ENCODE measurements at regions not wholly inside any gene's neighbourhood (a gene's known extent, or its start where the extent isn't known, plus 50 kb on each side); places are given as distances from the start of the nearest gene placed in this dataset.
A peak's percentile ranks its signal among the peaks of the same experiment; 100 is the strongest.

- no peak overlapping the region for H3K27ac ChIP-seq (ENCODE audit: extremely low read length, insufficient read depth, low read length)
- in situ Hi-C loops (cut with HindIII; ENCODE audit: extremely low pct_ligation_motif_present, low pct_unique_long_range_greater_than_20kb), result no loop called here
- WGBS (ENCODE audit: low lambda C conversion rate), result 33% methylated on average over 1 of the region's 1 CpG
Observed at GRCh38 chr4:12534684-12535083, 949.5 kb downstream of the RAB28 start.

More at GRCh38 chr4:12534684-12535083, 949.5 kb downstream of the RAB28 start:
- no peak overlapping the region for H3K4me3 ChIP-seq (replicated peaks in 1 of 3; ENCODE audit: insufficient read depth in 1 of 3, low read depth in 2 of 3, low read length in 3 of 3)
- no peaks in the 10 kb centered on the region for H4K20me1 ChIP-seq (ENCODE audit: insufficient read depth, low read length)
- FAIRE-seq (no peak), DNase-seq (ENCODE audit: low spot score) (no peak), ATAC-seq (no peak)
- no TSS peak for BruUV-seq (replicated peaks)
- intact Hi-C loops (cut with micrococcal nuclease; ENCODE audit: unreplicated experiment), result no loop called here
- H3K79me2 ChIP-seq (ENCODE audit: insufficient read depth, low read length), result no peaks in the 10 kb centered on the region
- no peak overlapping the region for H3K9ac ChIP-seq (ENCODE audit: insufficient read depth, low read depth, low read length)
- H3K36me3 ChIP-seq (replicated peaks in 1 of 2; ENCODE audit: control insufficient read depth in 1 of 2, insufficient read depth in 2 of 2, low read length in 2 of 2), result no peaks in the 10 kb centered on the region
- no peak overlapping the region for H3K4me2 ChIP-seq (ENCODE audit: low read depth, low read length)
- no peak overlapping the region for H2AFZ ChIP-seq (ENCODE audit: low read length)
- POLR2A ChIA-PET, result no interaction called here
- H3K9me3 ChIP-seq (ENCODE audit: low read length), result 0 out of 2 replicates have a peak, but pooled peaks cover 4% of the 10 kb centered on the region
- no peaks in the 10 kb centered on the region; a peak in 1 of 5 replicates for H3K27me3 ChIP-seq (ENCODE audit: control insufficient read depth in 1 of 2, insufficient read depth in 2 of 2, low read length in 2 of 2)
- CTCF ChIA-PET (ENCODE audit: low intra/inter-chr PET ratio, low total read pairs), result no interaction called here
- TF ChIP-seq, protein P1, sequence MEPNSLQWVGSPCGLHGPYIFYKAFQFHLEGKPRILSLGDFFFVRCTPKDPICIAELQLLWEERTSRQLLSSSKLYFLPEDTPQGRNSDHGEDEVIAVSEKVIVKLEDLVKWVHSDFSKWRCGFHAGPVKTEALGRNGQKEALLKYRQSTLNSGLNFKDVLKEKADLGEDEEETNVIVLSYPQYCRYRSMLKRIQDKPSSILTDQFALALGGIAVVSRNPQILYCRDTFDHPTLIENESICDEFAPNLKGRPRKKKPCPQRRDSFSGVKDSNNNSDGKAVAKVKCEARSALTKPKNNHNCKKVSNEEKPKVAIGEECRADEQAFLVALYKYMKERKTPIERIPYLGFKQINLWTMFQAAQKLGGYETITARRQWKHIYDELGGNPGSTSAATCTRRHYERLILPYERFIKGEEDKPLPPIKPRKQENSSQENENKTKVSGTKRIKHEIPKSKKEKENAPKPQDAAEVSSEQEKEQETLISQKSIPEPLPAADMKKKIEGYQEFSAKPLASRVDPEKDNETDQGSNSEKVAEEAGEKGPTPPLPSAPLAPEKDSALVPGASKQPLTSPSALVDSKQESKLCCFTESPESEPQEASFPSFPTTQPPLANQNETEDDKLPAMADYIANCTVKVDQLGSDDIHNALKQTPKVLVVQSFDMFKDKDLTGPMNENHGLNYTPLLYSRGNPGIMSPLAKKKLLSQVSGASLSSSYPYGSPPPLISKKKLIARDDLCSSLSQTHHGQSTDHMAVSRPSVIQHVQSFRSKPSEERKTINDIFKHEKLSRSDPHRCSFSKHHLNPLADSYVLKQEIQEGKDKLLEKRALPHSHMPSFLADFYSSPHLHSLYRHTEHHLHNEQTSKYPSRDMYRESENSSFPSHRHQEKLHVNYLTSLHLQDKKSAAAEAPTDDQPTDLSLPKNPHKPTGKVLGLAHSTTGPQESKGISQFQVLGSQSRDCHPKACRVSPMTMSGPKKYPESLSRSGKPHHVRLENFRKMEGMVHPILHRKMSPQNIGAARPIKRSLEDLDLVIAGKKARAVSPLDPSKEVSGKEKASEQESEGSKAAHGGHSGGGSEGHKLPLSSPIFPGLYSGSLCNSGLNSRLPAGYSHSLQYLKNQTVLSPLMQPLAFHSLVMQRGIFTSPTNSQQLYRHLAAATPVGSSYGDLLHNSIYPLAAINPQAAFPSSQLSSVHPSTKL (CRISPR knock-in tag; IDR thresholded peaks at IDR 0.05), result no peak
- TF ChIP-seq PRDM10 (CRISPR knock-in tag; IDR thresholded peaks at IDR 0.05; ENCODE audit: low read depth), result no peak
- peak; percentile 9 to 68; a peak in 2 of 4 replicates for TF ChIP-seq MAFK (conservative IDR thresholded peaks at IDR 0.05 in 1 of 2, IDR thresholded peaks at IDR 0.05 in 1 of 2; ENCODE audit: low read length in 2 of 2)
- TF ChIP-seq MAFF (IDR thresholded peaks at IDR 0.05; ENCODE audit: low read depth, low read length), result peak; percentile 54; the same call in 1 of the 2 replicates
- H3K4me1 ChIP-seq (ENCODE audit: insufficient read depth, low read length), result peaks cover 9% of the 10 kb centered on the region; the same call in 1 of the 2 replicates

Measured in HepG2 (cell line).